GM12892 (cell line): ENCODE measurements at regions not wholly inside any gene's neighbourhood (a gene's known extent, or its start where the extent isn't known, plus 50 kb on each side); places are given as distances from the start of the nearest gene placed in this dataset.

Experiments used
- POLR2A ChIP-seq: IDR thresholded peaks from 2 replicates; pipeline ENCODE4 v1.6.1; 2011; ENCODE audit warnings: low read depth, low read length, control low read depth
- POLR2AphosphoS5 ChIP-seq: IDR thresholded peaks from 2 replicates; pipeline ENCODE4 v1.6.1; 2011; ENCODE audit warnings: low read depth, low read length, control low read depth
- TAF1 ChIP-seq: IDR thresholded peaks from 2 replicates; pipeline ENCODE4 v1.6.1; 2011; ENCODE audit warnings: low read depth, mild to moderate bottlenecking, control low read depth, low read length, borderline replicate concordance

GRCh38 chr18:73861771-73862170 lies 285.9 kb downstream of the FBXO15 start:
- TF ChIP-seq POLR2A (no peak), POLR2AphosphoS5 (no peak), TAF1 (no peak)
